ENCODE measurements at regions not wholly inside any gene's neighbourhood (a gene's known extent, or its start where the extent isn't known, plus 50 kb on each side); places are given as distances from the start of the nearest gene placed in this dataset.

GRCh38 chr15:98280284-98280975 lies 319.9 kb downstream of the ARRDC4 start:
- no peak for DNase-seq
- H3K4me1 ChIP-seq: no peaks in the 10 kb centered on the region
- H3K27me3 ChIP-seq: no peaks in the 10 kb centered on the region
- H3K9me3 ChIP-seq: no peaks in the 10 kb centered on the region
- no peak overlapping the region for H3K4me3 ChIP-seq
- no peak for TF ChIP-seq POLR2A (IDR thresholded peaks at IDR 0.05)
- no peak for TF ChIP-seq CTCF (IDR thresholded peaks at IDR 0.05)
- WGBS, 2 donors: 54 to 68% methylated on average over 15 of the region's 15 CpGs
- no peak overlapping the region for H3K27ac ChIP-seq
- no peaks in the 10 kb centered on the region for H3K36me3 ChIP-seq (ENCODE audit: low read depth, missing control alignments)
- intact Hi-C loops (cut with DNase I; ENCODE audit: low total_unique reads): no loop called here

- no peak overlapping the region for H3K4me3 ChIP-seq
- intact Hi-C loops (cut with DNase I; ENCODE audit: low total_unique reads): no loop called here
- TF ChIP-seq CTCF (IDR thresholded peaks at IDR 0.05): no peak
- TF ChIP-seq POLR2A (IDR thresholded peaks at IDR 0.05): no peak
- DNase-seq: no peak
- no peaks in the 10 kb centered on the region for H3K9me3 ChIP-seq
- no peaks in the 10 kb centered on the region for H3K4me1 ChIP-seq
- no peaks in the 10 kb centered on the region for H3K36me3 ChIP-seq (ENCODE audit: low read depth, missing control alignments)
- H3K27me3 ChIP-seq: no peaks in the 10 kb centered on the region
- 44 to 52% methylated on average over 3 of the region's 3 CpGs for WGBS, 2 donors
- H3K27ac ChIP-seq: no peak overlapping the region
These were observed 320.6 kb downstream of the ARRDC4 start for GRCh38 chr15:98281130-98281529.

GRCh38 chr15:98282656-98283332 lies 322.3 kb downstream of the ARRDC4 start:
- WGBS, 2 donors: 69 to 77% methylated on average over 5 of the region's 5 CpGs
- Histone ChIP-seq H3K4me1 (no peaks in the 10 kb centered on the region), H3K4me3 (no peak overlapping the region), H3K27me3 (no peaks in the 10 kb centered on the region), H3K27ac (no peak overlapping the region), H3K36me3 (ENCODE audit: low read depth, missing control alignments) (no peaks in the 10 kb centered on the region), H3K9me3 (no peaks in the 10 kb centered on the region)
- intact Hi-C loops (cut with DNase I; ENCODE audit: low total_unique reads): no loop called here
- TF ChIP-seq CTCF (IDR thresholded peaks at IDR 0.05) (no peak), POLR2A (IDR thresholded peaks at IDR 0.05) (no peak)
- no peak for DNase-seq

GRCh38 chr15:98286200-98286599 lies 325.7 kb downstream of the ARRDC4 start:
- no peaks in the 10 kb centered on the region for H3K4me1 ChIP-seq
- no peak overlapping the region for H3K4me3 ChIP-seq
- intact Hi-C loops (cut with DNase I; ENCODE audit: low total_unique reads): no loop called here
- WGBS, 2 donors: 48 to 56% methylated on average over 5 of the region's 5 CpGs
- DNase-seq: no peak
- H3K36me3 ChIP-seq (ENCODE audit: low read depth, missing control alignments): no peaks in the 10 kb centered on the region
- no peaks in the 10 kb centered on the region for H3K27me3 ChIP-seq
- H3K27ac ChIP-seq: no peak overlapping the region
- no peaks in the 10 kb centered on the region for H3K9me3 ChIP-seq
- TF ChIP-seq POLR2A (IDR thresholded peaks at IDR 0.05) (no peak), CTCF (IDR thresholded peaks at IDR 0.05) (no peak)

GRCh38 chr15:98286831-98287230 lies 326.3 kb downstream of the ARRDC4 start:
- H3K4me3 ChIP-seq: no peak overlapping the region
- no peak for TF ChIP-seq CTCF (IDR thresholded peaks at IDR 0.05)
- TF ChIP-seq POLR2A (IDR thresholded peaks at IDR 0.05): no peak
- intact Hi-C loops (cut with DNase I; ENCODE audit: low total_unique reads): no loop called here
- WGBS, 2 donors: 72 to 73% methylated on average over 3 of the region's 3 CpGs
- no peaks in the 10 kb centered on the region for H3K36me3 ChIP-seq (ENCODE audit: low read depth, missing control alignments)
- no peaks in the 10 kb centered on the region for H3K4me1 ChIP-seq
- no peaks in the 10 kb centered on the region for H3K9me3 ChIP-seq
- no peak for DNase-seq
- no peak overlapping the region for H3K27ac ChIP-seq
- no peaks in the 10 kb centered on the region for H3K27me3 ChIP-seq
